Urothelium cell line (cell line): ENCODE measurements at regions not wholly inside any gene's neighbourhood (a gene's known extent, or its start where the extent isn't known, plus 50 kb on each side); places are given as distances from the start of the nearest gene placed in this dataset.

Source experiments
- DNase-seq: peaks from one replicate; pipeline ENCODE4 v3.0.0; 2011; ENCODE audit warnings: low spot score, mixed read lengths
- FAIRE-seq: peaks from 2 replicates; lab custom pipeline; 2011; peaks lifted over from hg19 to GRCh38; lab: Jason Lieb, UNC

DNA sequence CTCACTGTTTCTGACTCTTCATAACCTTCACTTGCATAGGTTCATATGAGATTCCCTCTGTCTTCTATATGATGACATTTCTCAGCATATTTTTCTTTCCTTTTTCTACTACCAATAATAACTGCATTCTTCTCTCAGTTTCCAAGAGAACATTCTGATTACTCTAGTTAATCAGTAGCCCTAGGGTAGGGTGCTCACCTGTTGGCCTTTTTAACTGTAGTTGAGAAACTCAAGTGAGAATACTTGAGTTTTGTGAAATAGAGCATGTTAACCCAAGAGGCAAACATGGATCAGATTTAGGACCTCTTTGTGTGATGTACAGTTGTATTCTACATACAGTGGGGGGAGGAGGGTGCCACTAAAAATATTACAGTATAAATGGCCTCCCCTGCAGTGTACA is 308.0 kb downstream of the CMPK2 start:
- no peak for DNase-seq
- FAIRE-seq = no peak

DNA sequence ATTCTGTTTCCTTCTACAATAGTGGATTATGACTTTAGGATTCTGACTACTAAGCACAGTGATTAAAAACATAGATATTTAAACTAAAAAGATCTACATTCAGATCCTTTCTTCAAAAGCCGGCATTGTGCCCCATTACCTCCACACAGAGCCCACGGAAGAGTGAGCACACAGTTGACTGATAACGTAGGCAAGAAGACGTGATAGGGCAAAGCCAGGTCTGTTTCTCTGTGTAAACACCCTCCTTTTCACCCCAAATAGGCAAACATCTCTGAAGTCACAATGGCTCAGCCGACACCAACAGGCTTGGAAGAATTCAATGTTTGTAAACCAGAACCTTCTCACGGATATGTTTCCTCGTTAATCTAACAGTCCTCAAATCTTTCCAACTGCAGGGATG is 302.9 kb downstream of the CMPK2 start:
- FAIRE-seq (no peak), DNase-seq (no peak)

DNA sequence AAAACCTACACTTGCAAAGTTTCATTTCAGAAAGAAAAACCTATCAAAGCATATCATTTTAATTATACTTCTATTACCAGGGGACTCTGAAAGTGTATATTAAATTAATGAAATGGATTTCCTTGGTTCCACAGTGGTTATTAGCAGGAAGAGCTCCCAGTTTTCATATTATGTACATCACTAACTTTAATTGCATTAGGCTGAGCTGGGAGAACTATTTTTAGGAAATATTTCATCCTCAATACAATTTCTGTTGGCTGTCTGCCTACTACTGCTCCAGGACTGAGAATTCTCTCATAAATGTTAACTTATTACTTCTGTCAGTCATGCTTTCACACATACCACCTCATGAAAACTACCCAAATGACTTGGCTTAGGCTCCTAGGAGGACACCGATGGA is 301.4 kb downstream of the CMPK2 start:
- DNase-seq = no peak
- FAIRE-seq = no peak

DNA sequence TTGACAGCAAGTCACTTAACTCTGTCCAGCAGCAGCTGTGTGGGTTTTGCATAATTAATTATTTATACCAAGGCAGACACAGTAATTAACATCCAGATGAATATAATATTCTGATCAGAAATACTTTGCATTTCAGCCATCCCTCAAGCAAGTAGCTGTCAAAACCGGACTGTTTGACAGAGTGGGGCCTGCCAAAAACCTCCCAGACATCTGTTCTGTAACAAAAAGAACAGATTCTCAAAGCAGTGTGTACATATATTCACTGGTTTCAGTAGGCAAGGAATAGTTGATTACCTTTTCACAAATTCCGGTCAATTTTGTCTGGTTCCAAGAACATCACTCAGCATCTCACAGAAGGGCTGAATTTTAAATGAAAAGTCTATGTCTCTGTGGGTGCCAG is 291.6 kb downstream of the CMPK2 start:
- FAIRE-seq (no peak), DNase-seq (no peak)

DNA sequence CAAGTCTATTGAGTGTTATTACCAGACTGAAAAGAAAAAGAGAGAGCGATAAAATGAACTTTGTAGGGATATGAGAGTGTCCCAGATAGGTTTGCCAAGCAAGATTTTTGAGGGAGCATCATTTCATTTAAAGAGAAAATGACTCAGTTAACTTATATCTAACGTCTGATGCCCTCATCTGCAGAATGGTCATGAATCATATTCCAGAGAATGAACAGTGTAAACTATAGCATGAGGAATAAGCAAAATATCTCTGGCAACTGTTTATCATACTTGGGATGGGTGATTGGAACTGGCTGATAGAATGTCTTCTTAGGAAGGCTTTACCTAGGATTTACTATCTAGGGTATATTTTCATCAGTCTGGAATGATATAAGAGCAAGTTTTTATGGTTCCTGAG is 289.4 kb downstream of the CMPK2 start:
- FAIRE-seq = no peak

DNA sequence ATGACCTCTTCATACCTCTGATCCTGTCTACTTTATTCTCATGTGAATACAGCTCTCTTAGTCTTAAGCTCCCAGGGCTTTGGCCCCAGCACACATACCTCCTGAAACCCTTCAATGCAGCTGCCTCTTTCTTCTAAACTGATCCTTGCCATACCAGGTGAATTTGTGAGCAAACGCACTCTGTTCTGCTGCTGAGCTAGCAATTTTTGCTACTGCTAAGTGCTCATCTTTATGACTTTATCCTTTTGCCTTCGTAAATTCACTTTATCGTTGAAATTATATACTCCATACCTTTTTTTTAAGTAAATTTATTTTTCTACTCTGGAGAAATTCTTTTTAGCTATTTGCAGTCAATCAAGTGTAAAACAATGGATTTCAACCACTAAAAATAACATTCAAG is 287.7 kb downstream of the CMPK2 start:
- no peak for DNase-seq
- FAIRE-seq = no peak

More for the DNA sequence above, 289.4 kb downstream of the CMPK2 start:
- no peak for DNase-seq

DNA sequence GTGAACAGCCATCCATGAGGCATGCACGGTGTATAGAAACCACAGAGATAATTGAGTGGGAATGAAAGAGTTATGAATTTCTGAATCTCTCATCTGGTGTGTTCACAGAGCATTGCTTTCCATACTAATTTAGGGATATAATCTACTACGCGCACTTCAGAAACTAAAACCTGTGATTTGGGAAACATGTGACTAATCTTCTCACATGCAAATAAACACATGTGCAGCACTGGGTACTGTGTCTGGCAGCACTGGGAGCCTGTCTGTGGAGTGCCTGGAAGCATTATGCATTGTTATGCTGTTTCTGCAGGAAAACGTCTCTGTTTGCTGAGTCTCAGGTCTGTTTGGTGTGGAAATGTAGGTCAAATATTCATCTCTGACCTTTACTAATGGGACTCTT is 287.3 kb downstream of the CMPK2 start:
- FAIRE-seq (no peak), DNase-seq (no peak)

DNA sequence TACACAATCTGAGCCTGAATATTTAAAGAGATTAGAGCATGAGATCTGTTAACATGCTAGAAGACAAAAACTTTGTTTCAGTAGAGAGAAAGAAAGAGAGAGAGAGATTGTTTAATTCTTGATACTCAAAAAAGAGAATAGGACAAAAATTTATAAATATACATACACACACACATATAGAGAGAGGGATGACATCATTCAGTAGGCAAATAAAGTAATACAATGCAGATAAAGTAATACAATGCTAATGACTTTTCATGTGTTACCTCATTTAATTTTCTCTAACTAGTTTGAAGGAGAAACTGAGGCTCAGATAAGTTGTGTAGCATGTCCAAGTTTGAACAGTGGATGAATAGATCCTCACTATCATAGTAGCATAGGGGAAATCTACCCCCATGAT is 286.4 kb downstream of the CMPK2 start:
- no peak for DNase-seq
- no peak for FAIRE-seq

DNA sequence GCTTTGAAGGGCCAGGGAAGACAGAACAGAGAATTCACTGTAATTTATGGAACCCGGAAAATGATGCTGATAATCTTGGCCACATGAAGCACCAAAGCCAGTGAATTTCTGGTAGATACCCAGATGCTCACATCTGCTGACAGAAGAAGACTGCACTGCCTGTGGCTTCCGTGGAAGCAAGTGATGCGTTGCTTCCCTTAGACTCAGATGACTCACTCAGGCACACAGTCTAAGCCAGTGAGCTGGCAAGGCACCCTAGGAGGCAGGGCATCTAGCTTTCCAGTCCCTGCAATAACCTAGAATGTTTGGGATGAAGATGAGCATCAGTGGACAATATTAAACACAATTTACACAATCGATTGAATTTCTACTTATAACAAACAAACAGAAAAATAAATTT is 284.7 kb downstream of the CMPK2 start:
- FAIRE-seq = no peak
- DNase-seq = peak; percentile 41

DNA sequence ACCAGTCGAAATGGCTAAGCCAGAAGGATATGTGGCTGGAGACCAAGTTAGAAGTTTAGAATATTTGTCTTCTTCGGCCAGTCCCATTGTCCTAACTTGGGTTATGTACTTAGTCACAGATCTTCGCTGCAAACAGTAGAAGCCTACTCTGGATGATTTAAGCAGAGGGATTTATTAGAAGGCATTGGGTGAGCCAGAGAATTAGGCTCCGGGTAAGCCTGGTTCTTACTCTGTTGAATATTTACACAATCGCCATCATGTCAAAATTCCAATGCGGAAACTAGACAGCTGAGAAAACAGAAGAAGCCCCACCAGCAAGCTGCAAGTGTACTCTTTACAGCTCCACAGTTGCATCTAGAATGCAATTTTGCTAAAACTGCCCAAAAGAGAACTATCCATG is 276.6 kb downstream of the CMPK2 start:
- no peak for FAIRE-seq
- DNase-seq = no peak

DNA sequence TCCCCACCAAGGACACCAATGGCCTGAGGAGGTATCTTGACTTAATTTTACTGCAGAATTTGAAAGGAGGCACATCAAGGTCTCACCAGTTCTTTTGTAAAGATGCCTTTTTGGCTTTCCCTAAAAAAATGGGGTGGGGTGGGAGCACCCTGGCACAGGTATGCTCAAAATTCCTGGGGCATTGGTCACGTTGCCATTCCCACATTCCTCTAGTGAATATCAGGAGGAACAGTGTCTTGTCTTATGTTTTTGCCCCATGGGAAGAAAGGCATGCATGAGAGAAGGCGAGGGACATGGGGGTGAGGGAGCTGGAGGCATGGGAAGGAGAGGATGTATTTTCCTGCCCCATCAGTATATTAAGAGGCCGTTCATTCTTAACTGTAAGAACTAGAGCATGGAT is 275.3 kb downstream of the CMPK2 start:
- no peak for FAIRE-seq

DNA sequence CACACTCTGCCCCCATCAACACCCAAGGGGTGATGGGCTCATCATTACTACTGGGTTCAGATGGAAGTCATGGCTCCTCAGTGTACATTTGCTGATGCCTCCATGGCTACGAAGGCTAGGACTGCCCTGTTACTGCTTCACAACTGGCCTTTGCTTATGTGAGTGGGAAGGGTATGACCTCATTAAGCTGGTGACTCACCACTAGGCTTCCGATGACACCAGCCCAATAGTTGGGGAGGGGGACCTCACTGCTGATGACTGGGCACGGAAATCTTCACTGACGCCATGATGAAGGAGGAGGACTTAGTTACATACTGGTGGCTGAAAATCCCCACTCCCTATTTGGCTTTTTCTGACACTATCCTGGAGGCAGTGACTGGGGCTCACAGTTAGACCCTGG is 263.2 kb downstream of the CMPK2 start:
- FAIRE-seq = no peak

More for the DNA sequence above, 275.3 kb downstream of the CMPK2 start:
- DNase-seq = peak; percentile 11

DNA sequence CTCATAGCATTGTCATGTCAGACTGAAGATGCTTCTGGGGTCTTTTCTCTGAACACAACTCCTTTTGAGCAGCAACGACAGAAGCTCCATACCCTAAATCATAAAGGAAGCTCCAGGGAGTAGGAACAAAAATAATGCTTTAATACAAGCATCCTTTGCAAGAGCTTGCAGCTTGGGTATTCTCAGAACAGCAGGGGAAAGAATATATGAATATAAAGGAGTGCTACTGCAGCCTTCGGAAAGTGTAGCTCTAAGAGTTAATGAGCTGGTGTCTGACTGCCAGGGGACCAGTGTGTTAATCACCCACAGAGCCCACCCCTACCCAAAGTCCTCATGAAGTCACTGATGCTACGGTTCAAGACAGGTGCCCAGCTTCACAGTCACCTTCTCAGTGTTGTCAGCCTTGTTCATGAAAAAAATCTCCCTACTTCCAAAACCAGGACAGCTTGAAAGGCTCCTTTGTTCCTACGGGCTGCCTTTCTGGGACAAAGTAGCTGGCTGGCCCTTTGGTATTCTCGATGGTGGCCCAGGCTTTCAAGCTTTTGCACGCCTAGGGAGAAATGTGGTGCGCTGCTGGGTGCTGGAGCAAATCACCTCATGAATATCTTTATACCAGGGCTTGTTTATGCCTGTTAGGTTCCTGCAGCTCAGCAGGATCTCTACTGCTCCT is 259.7 kb downstream of the CMPK2 start:
- no peak for DNase-seq
- FAIRE-seq = no peak

More for the DNA sequence above, 263.2 kb downstream of the CMPK2 start:
- peak; percentile 23 for DNase-seq

DNA sequence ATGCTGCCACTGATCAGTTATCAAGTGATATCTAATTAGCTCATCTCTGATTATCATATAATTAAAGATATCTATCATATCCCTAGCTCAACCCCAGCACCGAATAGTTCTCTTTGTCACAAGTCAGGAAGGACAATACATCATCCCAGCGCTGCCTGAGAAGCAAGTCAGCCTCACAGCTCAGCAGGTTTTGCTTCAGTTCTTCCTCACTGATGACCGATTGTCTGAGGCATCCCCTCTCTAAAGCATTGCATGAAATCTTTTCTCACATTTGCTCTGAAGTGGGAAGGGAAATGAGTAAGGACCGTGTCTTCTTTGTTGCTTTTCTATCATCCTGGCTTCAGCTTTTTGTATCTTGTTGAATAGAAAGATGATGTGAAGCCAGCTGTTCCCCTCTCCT is 247.9 kb downstream of the CMPK2 start:
- DNase-seq = no peak
- no peak for FAIRE-seq

DNA sequence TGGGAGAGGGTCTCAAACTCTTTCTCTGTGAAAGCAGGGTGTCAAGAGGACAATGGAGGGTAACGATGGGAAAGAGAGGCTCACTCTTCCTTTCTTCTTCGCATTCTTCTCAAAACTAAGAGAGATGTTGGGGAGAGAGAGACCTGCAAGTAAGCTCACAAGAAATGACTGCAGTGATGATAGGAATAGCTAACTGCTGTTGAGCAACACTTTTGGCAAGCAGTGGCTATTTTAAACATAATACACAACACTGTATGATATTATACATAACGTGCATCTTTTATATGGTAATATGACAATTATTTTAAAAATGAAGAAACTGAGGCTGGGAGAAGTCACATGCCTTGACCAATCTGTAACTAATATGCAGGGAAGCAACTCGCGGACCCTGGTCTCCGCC is 247.5 kb downstream of the CMPK2 start:
- FAIRE-seq (no peak), DNase-seq (no peak)

DNA sequence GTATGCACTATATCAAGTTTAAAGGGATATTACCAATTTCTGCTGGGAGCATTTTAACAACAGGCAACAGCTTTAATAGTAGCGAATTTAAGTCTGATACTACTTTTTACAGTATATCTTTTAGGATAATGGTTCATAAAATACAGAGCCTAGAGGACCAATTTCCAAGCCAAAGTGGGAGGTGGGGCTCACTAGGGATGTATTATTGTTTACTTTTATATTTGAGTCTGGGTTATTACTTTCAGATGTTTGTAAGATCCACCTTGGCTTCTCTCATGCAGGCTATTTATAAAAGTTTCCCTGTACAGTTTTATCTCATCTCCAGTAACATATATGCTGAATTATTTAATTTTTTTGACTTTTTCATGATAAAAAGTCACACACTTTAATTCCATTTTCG is 242.0 kb downstream of the CMPK2 start:
- DNase-seq (no peak), FAIRE-seq (no peak)

DNA sequence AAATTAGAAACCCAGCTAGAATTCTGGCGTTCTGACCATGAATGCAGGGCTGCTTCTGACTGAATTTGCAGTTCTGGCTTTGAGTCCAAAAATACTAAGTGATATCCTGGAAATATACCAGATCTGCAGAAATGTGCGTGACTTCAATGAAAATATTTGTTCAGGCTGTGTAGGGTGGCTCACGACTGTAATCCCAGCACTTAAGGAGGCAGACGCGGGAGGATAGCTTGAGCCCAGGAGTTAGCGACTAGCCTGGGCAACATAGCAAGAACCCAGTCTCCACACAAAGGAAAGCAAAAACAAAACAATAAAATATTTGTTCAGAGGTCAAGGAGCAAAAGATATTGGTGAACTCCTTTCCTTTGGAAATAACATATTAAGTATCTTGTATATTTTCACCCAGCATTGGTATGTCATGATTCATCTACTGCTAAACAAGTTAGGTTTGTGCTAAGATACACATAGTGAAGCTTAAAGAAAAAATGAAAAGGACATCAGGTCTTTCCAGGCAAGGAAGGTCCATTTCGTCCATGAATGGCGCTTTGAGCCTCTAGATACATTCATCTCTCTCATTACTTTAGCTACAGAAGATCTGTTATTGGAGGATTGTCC is 239.2 kb downstream of the CMPK2 start:
- FAIRE-seq = no peak
- no peak for DNase-seq

DNA sequence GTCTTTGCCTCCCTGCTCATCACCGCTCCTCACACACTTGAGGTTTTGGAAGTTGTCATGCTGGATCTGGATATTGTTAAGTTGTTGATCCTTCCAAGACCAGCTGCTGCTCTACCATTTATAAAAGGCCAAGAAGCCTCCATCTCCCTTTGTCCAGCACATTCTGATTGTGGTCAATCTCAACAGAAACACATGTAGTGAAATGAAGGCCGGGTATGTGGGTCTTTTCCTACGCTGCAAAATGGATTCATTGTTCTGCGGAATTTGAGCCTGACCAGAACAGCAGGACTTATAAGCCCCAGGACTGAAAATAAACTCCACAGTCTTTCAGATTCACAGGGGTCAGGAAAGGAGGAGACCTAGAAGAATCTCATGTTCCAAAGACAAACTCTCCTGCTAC is 238.4 kb downstream of the CMPK2 start:
- no peak for DNase-seq
- FAIRE-seq = no peak

DNA sequence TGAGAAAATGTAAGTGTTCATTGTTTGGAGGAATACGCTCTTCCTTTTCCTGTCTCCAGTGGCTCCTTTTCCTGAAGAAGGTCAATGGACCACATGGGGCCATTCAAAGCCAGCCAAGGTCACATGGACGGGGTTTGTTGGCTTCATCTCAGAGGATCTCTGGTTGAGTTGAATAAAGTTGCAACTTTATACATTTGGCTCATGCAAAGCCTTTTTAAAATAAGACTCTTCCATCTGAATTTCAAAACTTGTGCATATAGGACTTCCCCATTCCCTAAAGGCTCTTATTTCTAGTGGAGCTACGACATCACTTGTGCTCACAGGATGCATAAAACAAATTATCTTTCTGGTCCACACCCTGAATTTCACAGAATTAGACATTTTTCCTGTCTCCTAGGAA is 235.5 kb downstream of the CMPK2 start:
- FAIRE-seq (no peak), DNase-seq (no peak)

DNA sequence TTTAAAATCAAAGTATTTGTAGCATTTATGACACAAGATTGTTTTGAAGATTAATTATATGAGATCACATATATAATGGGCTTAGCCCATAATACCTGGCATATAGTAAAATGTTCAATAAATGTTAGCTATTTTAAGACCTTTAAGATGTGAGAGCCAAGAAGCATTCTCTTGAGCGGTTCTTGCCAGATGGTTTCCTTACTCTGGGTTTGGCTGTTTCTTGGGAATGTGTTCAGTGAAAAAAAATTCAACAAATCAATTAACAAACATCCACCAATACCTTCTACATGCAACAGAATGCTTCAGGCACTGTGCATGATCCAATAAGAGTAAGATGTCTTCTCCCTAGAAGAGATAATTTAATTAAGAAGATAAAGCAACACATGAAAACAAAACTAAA is 230.4 kb downstream of the CMPK2 start:
- FAIRE-seq (no peak), DNase-seq (no peak)

DNA sequence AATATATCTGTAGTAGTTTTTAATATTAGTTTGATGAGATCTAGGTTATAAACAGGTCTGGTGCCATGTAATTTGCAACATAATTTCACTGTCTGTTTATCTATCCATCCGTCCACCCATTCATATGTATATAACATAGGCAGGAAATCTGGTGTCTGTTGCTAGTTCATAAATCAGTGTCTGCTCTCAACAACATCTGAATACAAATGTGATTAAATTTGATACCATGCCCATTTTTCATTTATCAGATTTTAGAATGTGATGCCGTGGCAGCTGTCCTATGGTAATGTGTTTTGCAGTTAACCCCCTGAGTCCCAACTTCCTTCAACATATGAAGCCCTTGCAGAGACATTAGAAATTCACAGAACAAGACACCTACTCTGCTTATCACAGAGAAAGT is 228.4 kb downstream of the CMPK2 start:
- FAIRE-seq = no peak
- DNase-seq = no peak

DNA sequence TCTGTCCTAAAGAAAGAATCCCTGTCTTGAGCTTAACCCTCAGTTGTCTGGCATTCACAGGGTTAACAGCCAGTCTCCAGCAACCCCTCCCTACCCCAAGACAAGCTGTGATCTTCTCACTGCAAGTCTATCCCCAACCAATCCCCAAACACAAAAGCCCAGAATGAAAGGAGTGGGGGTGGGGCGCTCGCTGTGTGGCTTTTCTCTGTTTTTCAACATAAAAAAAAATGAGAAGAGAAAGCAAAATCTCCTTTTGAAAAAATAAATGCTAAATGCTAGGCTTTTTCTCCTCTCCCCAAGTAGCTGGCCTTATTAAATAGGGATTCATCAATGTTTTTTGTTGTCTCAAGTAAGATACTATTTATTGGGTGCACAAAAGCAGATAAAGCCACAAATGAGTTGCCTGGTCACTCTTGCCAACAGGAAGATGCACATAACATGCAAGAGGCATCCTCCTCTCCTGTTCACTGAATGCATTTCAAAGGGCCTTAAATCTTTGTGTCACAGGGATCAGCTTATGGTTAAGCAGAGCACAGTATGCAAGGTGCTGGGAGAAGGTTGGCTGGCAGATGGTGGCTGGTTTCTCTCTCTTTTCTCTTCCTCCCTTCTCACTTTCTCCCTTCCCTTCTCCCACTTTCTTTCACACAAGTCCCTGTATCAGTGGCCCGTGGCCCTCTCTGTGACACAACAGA is 225.6 kb downstream of the CMPK2 start:
- DNase-seq = no peak
- no peak for FAIRE-seq
